Neural progenitor cell (in vitro differentiated cells): ENCODE measurements at regions not wholly inside any gene's neighbourhood (a gene's known extent, or its start where the extent isn't known, plus 50 kb on each side); places are given as distances from the start of the nearest gene placed in this dataset.

Source experiments
- DNase-seq: peaks from one replicate; pipeline ENCODE4 v3.0.0-alpha.2; 2016; ENCODE audit warnings: low spot score
- H2AFZ ChIP-seq: fragments of 200-600 bp; sonication (generic); replicated peaks from 2 replicates; pipeline ENCODE4 v1.6.1; 2016; ENCODE audit warnings: antibody characterized with exemption
- H3F3A ChIP-seq: fragments of 200-600 bp; sonication (generic); 2 replicates; pipeline ENCODE4 v1.6.1; 2016; ENCODE audit warnings: antibody characterized with exemption, low read depth
- H3K27ac ChIP-seq: fragments of 200-600 bp; sonication (generic); 2 replicates; pipeline ENCODE4 v1.5.1; 2016; ENCODE audit warnings: mild to moderate bottlenecking
- H3K27me3 ChIP-seq: fragments of 200-600 bp; sonication (generic); 2 replicates; pipeline ENCODE4 v1.6.1; 2016; ENCODE audit warnings: mild to moderate bottlenecking, moderate library complexity
- H3K36me3 ChIP-seq: fragments of 200-600 bp; sonication (generic); 2 replicates; pipeline ENCODE4 v1.5.1; 2016
- H3K4me1 ChIP-seq: fragments of 200-600 bp; sonication (generic); 2 replicates; pipeline ENCODE4 v1.6.1; 2016; ENCODE audit warnings: mixed run types
- H3K4me2 ChIP-seq: fragments of 200-600 bp; sonication (generic); 2 replicates; pipeline ENCODE4 v1.6.1; 2016
- H3K4me3 ChIP-seq: fragments of 200-600 bp; sonication (generic); 2 replicates; pipeline ENCODE4 v1.5.1; 2016
- H3K79me2 ChIP-seq: fragments of 200-600 bp; sonication (generic); 2 replicates; pipeline ENCODE4 v1.6.1; 2016; ENCODE audit warnings: low read depth
- H3K9ac ChIP-seq: fragments of 200-600 bp; sonication (generic); 2 replicates; pipeline ENCODE4 v1.6.1; 2016
- H3K9me3 ChIP-seq: fragments of 200-600 bp; sonication (generic); 2 replicates; pipeline ENCODE4 v1.5.1; 2016; ENCODE audit warnings: low read depth
- H4K20me1 ChIP-seq: fragments of 200-600 bp; sonication (generic); 2 replicates; pipeline ENCODE4 v1.6.1; 2016; ENCODE audit warnings: low read depth
- H3K27ac Mint-ChIP-seq: 3 replicates; pipeline ENCODE4 v1.8.0; 2021; ENCODE audit warnings: mixed read lengths
- H3K27me3 Mint-ChIP-seq: 2 replicates; pipeline ENCODE4 v1.8.0; 2022; ENCODE audit warnings: low read depth, mild to moderate bottlenecking, inconsistent platforms, moderate library complexity, mixed read lengths; ENCODE audit not compliant: insufficient read depth
- H3K36me3 Mint-ChIP-seq: 3 replicates; pipeline ENCODE4 v1.8.0; 2021; ENCODE audit warnings: mixed read lengths
- H3K4me1 Mint-ChIP-seq: 3 replicates; pipeline ENCODE4 v1.8.0; 2021; ENCODE audit warnings: mixed read lengths
- H3K4me3 Mint-ChIP-seq: 3 replicates; pipeline ENCODE4 v1.8.0; 2021; ENCODE audit warnings: mild to moderate bottlenecking, moderate library complexity, mixed read lengths
- H3K9me3 Mint-ChIP-seq: 3 replicates; pipeline ENCODE4 v1.8.0; 2020; ENCODE audit warnings: mixed read lengths
- CTCF ChIP-seq: fragments of 200-600 bp; sonication (generic); IDR thresholded peaks from 2 replicates; pipeline ENCODE4 v1.5.1; 2017; ENCODE audit warnings: antibody characterized with exemption, mild to moderate bottlenecking
- EZH2 ChIP-seq: fragments of 200-600 bp; sonication (generic); IDR thresholded peaks from 2 replicates; pipeline ENCODE4 v1.6.1; 2017; ENCODE audit warnings: antibody characterized with exemption, mild to moderate bottlenecking, moderate library complexity
- EZH2phosphoT487 ChIP-seq: fragments of 200-600 bp; sonication (generic); IDR thresholded peaks from 2 replicates; pipeline ENCODE4 v1.6.1; 2017; ENCODE audit warnings: antibody characterized with exemption

GRCh38 chr12:45596366-45596765 is 133.1 kb upstream of the ARID2 start:
- Mint-ChIP-seq H3K4me3 (no peak overlapping the region), H3K36me3 (no peaks in the 10 kb centered on the region), H3K9me3 (peaks cover 2% of the 10 kb centered on the region), H3K27me3 (peaks cover 4% of the 10 kb centered on the region), H3K27ac (no peak overlapping the region), H3K4me1 (no peaks in the 10 kb centered on the region)
- no peak overlapping the region for H3K4me3 ChIP-seq
- H3K4me1 ChIP-seq = no peaks in the 10 kb centered on the region
- H3K4me2 ChIP-seq = no peak overlapping the region
- H3K27ac ChIP-seq = no peak overlapping the region
- no peak for TF ChIP-seq EZH2phosphoT487
- TF ChIP-seq EZH2 = no peak
- TF ChIP-seq CTCF = no peak
- no peak overlapping the region for H2AFZ ChIP-seq
- H4K20me1 ChIP-seq = no peaks in the 10 kb centered on the region
- no peaks in the 10 kb centered on the region for H3K36me3 ChIP-seq
- no peak overlapping the region for H3K9ac ChIP-seq
- H3F3A ChIP-seq = no peaks in the 10 kb centered on the region
- H3K27me3 ChIP-seq = no peaks in the 10 kb centered on the region
- no peak for DNase-seq
- H3K9me3 ChIP-seq = no peaks in the 10 kb centered on the region
- H3K79me2 ChIP-seq = no peaks in the 10 kb centered on the region

GRCh38 chr12:45598336-45598735 is 131.2 kb upstream of the ARID2 start:
- no peaks in the 10 kb centered on the region for H4K20me1 ChIP-seq
- no peaks in the 10 kb centered on the region for H3K9me3 ChIP-seq
- TF ChIP-seq EZH2phosphoT487 (no peak), CTCF (no peak), EZH2 (no peak)
- H3K9me3 Mint-ChIP-seq = peaks cover 2% of the 10 kb centered on the region
- no peaks in the 10 kb centered on the region for H3F3A ChIP-seq
- H3K27me3 Mint-ChIP-seq = peaks cover 2% of the 10 kb centered on the region
- H3K36me3 Mint-ChIP-seq = no peaks in the 10 kb centered on the region
- no peaks in the 10 kb centered on the region for H3K27me3 ChIP-seq
- no peaks in the 10 kb centered on the region for H3K79me2 ChIP-seq
- H3K4me2 ChIP-seq = no peak overlapping the region
- H3K4me1 ChIP-seq = no peaks in the 10 kb centered on the region
- DNase-seq = no peak
- H3K4me3 ChIP-seq = no peak overlapping the region
- H3K27ac Mint-ChIP-seq = no peak overlapping the region
- no peak overlapping the region for H3K4me3 Mint-ChIP-seq
- H3K9ac ChIP-seq = no peak overlapping the region
- no peak overlapping the region for H3K27ac ChIP-seq
- H2AFZ ChIP-seq = no peak overlapping the region
- H3K4me1 Mint-ChIP-seq = no peaks in the 10 kb centered on the region
- no peaks in the 10 kb centered on the region for H3K36me3 ChIP-seq

GRCh38 chr12:45598761-45599160 is 130.7 kb upstream of the ARID2 start:
- peaks cover 2% of the 10 kb centered on the region for H3K9me3 Mint-ChIP-seq
- no peaks in the 10 kb centered on the region for H3K9me3 ChIP-seq
- H3F3A ChIP-seq = no peaks in the 10 kb centered on the region
- H3K4me3 Mint-ChIP-seq = no peak overlapping the region
- H3K27ac ChIP-seq = no peak overlapping the region
- no peak for DNase-seq
- no peak overlapping the region for H3K9ac ChIP-seq
- H3K4me1 ChIP-seq = no peaks in the 10 kb centered on the region
- no peaks in the 10 kb centered on the region for H4K20me1 ChIP-seq
- H3K4me1 Mint-ChIP-seq = no peaks in the 10 kb centered on the region
- no peaks in the 10 kb centered on the region for H3K36me3 Mint-ChIP-seq
- H3K4me3 ChIP-seq = no peak overlapping the region
- no peak overlapping the region for H3K27ac Mint-ChIP-seq
- TF ChIP-seq EZH2phosphoT487 = no peak
- H3K4me2 ChIP-seq = no peak overlapping the region
- H3K36me3 ChIP-seq = no peaks in the 10 kb centered on the region
- H3K79me2 ChIP-seq = no peaks in the 10 kb centered on the region
- H3K27me3 ChIP-seq = no peaks in the 10 kb centered on the region
- H3K27me3 Mint-ChIP-seq = peaks cover 2% of the 10 kb centered on the region
- no peak overlapping the region for H2AFZ ChIP-seq

GRCh38 chr12:45599196-45599595 is 130.3 kb upstream of the ARID2 start:
- Histone ChIP-seq H2AFZ (no peak overlapping the region), H3K4me1 (no peaks in the 10 kb centered on the region), H3K79me2 (no peaks in the 10 kb centered on the region), H3K9me3 (no peaks in the 10 kb centered on the region), H3K36me3 (no peaks in the 10 kb centered on the region), H3K4me3 (no peak overlapping the region), H3K9ac (no peak overlapping the region), H3K27me3 (no peaks in the 10 kb centered on the region), H3F3A (no peaks in the 10 kb centered on the region), H3K4me2 (no peak overlapping the region), H3K27ac (no peak overlapping the region), H4K20me1 (no peaks in the 10 kb centered on the region)
- no peak for TF ChIP-seq EZH2phosphoT487
- no peak for TF ChIP-seq CTCF
- DNase-seq = no peak
- no peak overlapping the region for H3K4me3 Mint-ChIP-seq
- no peaks in the 10 kb centered on the region for H3K36me3 Mint-ChIP-seq
- peaks cover 2% of the 10 kb centered on the region for H3K9me3 Mint-ChIP-seq
- H3K27ac Mint-ChIP-seq = no peak overlapping the region
- no peaks in the 10 kb centered on the region for H3K4me1 Mint-ChIP-seq
- peaks cover 2% of the 10 kb centered on the region for H3K27me3 Mint-ChIP-seq
